CD14-positive monocyte (primary cell): ENCODE measurements at regions not wholly inside any gene's neighbourhood (a gene's known extent, or its start where the extent isn't known, plus 50 kb on each side); places are given as distances from the start of the nearest gene placed in this dataset.

ENCODE experiments used
- DNase-seq, 3 donors: peaks; one replicate each; pipeline ENCODE4 v3.0.0-alpha.2; 2011 to 2022
- H2AFZ ChIP-seq: 2 replicates; pipeline ENCODE4 v1.6.0; 2012; ENCODE audit warnings: mild to moderate bottlenecking, low read depth, low read length, inconsistent platforms; ENCODE audit not compliant: insufficient read depth, poor library complexity, severe bottlenecking
- H3K27ac ChIP-seq, 2 donors: 1 replicate in 1 of 2; 2 replicates in 1 of 2; pipeline ENCODE4 v1.5.1; 2012 to 2013; ENCODE audit warnings: low read length in 2 of 2, control low read depth in 1 of 2, inconsistent platforms in 1 of 2, low read depth in 1 of 2, mild to moderate bottlenecking in 1 of 2
- H3K27me3 ChIP-seq, 2 donors: one replicate each; pipeline versions ENCODE4 v1.6.0 to v1.6.1; 2011 to 2013; ENCODE audit warnings: low read length in 2 of 2; ENCODE audit not compliant: control insufficient read depth in 2 of 2, insufficient read depth in 2 of 2
- H3K36me3 ChIP-seq, 2 donors: replicated peaks in 1 of 2; 1 replicate in 1 of 2; 2 replicates in 1 of 2; pipeline versions ENCODE4 v1.5.1 to v1.6.1; 2012 to 2013; ENCODE audit warnings: low read length in 2 of 2, control low read depth in 1 of 2, inconsistent platforms in 1 of 2, mild to moderate bottlenecking in 1 of 2; ENCODE audit not compliant: insufficient read depth in 2 of 2, control insufficient read depth in 1 of 2
- H3K4me1 ChIP-seq, 2 donors: 1 replicate in 1 of 2; 2 replicates in 1 of 2; pipeline versions ENCODE4 v1.5.1 to v1.6.1; 2012 to 2013; ENCODE audit warnings: low read length in 2 of 2, control low read depth in 1 of 2, inconsistent platforms in 1 of 2, mild to moderate bottlenecking in 1 of 2, moderate library complexity in 1 of 2; ENCODE audit not compliant: insufficient read depth in 2 of 2, control insufficient read depth in 1 of 2
- H3K4me2 ChIP-seq: replicated peaks from 2 replicates; pipeline ENCODE3; 2012; ENCODE audit warnings: low read length, moderate library complexity, mild to moderate bottlenecking; ENCODE audit not compliant: poor library complexity, severe bottlenecking; ENCODE audit errors: extremely low read depth
- H3K4me3 ChIP-seq, 3 experiments: fragments of 200-600 bp in 1 of 3; sonication (generic) in 1 of 3; replicated peaks in 1 of 3; 1 replicate in 2 of 3; 2 replicates in 1 of 3; pipeline ENCODE4 v1.5.1; 2011 to 2013; ENCODE audit warnings: low read length in 3 of 3, mild to moderate bottlenecking in 3 of 3, control low read depth in 2 of 3, low read depth in 2 of 3, inconsistent platforms in 1 of 3, moderate library complexity in 1 of 3
- H3K79me2 ChIP-seq: 2 replicates; pipeline ENCODE4 v1.6.0; 2012; ENCODE audit warnings: mild to moderate bottlenecking, control low read depth, inconsistent platforms, low read length, moderate library complexity; ENCODE audit not compliant: insufficient read depth
- H3K9ac ChIP-seq: 2 replicates; pipeline ENCODE4 v1.6.0; 2017; ENCODE audit warnings: low read length, mild to moderate bottlenecking; ENCODE audit not compliant: insufficient read depth, poor library complexity, severe bottlenecking
- H3K9me3 ChIP-seq, 2 donors: replicated peaks in 1 of 2; 1 replicate in 1 of 2; 2 replicates in 1 of 2; pipeline versions ENCODE4 v1.5.1 to v1.6.1; 2012 to 2013; ENCODE audit warnings: low read length in 2 of 2, control low read depth in 1 of 2; ENCODE audit not compliant: control insufficient read depth in 1 of 2, insufficient read depth in 1 of 2
- H4K20me1 ChIP-seq: 2 replicates; pipeline ENCODE4 v1.6.0; 2012; ENCODE audit warnings: mild to moderate bottlenecking, low read length, control low read depth, moderate library complexity; ENCODE audit not compliant: insufficient read depth
- H3K27ac Mint-ChIP-seq, 7 donors: one replicate each; pipeline ENCODE4 v1.8.0; 2020; ENCODE audit warnings: mild to moderate bottlenecking in 7 of 7, mixed read lengths in 7 of 7, moderate library complexity in 6 of 7, inconsistent platforms in 2 of 7
- H3K27me3 Mint-ChIP-seq, 3 donors: one replicate each; pipeline ENCODE4 v1.8.0; 2021 to 2022; ENCODE audit warnings: low read depth in 3 of 3, mild to moderate bottlenecking in 3 of 3, mixed read lengths in 3 of 3, moderate library complexity in 3 of 3, inconsistent platforms in 1 of 3
- H3K36me3 Mint-ChIP-seq, 2 donors: one replicate each; pipeline ENCODE4 v1.8.0; 2020; ENCODE audit warnings: mixed read lengths in 2 of 2, inconsistent platforms in 1 of 2, mild to moderate bottlenecking in 1 of 2
- H3K4me1 Mint-ChIP-seq: one replicate; pipeline ENCODE4 v1.8.0; 2020; ENCODE audit warnings: mild to moderate bottlenecking, mixed read lengths
- H3K4me3 Mint-ChIP-seq, 2 donors: one replicate each; pipeline ENCODE4 v1.8.0; 2020; ENCODE audit warnings: mild to moderate bottlenecking in 2 of 2, mixed read lengths in 2 of 2, moderate library complexity in 1 of 2
- H3K9me3 Mint-ChIP-seq, 7 donors: one replicate each; pipeline ENCODE4 v1.8.0; 2020 to 2022; ENCODE audit warnings: mixed read lengths in 7 of 7, mild to moderate bottlenecking in 6 of 7, moderate library complexity in 6 of 7, inconsistent platforms in 2 of 7
- CTCF ChIP-seq: fragments of 200-600 bp; IDR thresholded peaks from one replicate; pipeline ENCODE4 v1.8.0; 2022; ENCODE audit warnings: antibody characterized with exemption, mild to moderate bottlenecking
- WGBS: methylation state at CpG from one replicate; pipeline ENCODE4 v1.1.5; 2013; ENCODE audit warnings: missing lambda C conversion rate; ENCODE audit not compliant: insufficient coverage; 5-methylcytosine and 5-hydroxymethylcytosine counted together
- intact Hi-C, 2 donors: fragments of 100-400 bp; cut with micrococcal nuclease; formaldehyde crosslinking; loops; one replicate each; pipeline versions ENCODE4 v1.15.0 to v1.15.1; 2023

GRCh38 chr1:101356604-101357443 is 120.0 kb downstream of the S1PR1 start:
- no peak overlapping the region for H3K27ac ChIP-seq
- Mint-ChIP-seq H3K36me3 (no peaks in the 10 kb centered on the region), H3K27me3 (peaks cover 0 to 2% (median 0%) of the 10 kb centered on the region in 3 donors), H3K4me3 (no peak overlapping the region), H3K9me3 (no peaks in the 10 kb centered on the region), H3K4me1 (peaks cover 2% of the 10 kb centered on the region), H3K27ac (no peak overlapping the region)
- TF ChIP-seq CTCF, result no peak
- H2AFZ ChIP-seq, result no peak overlapping the region
- H3K4me1 ChIP-seq, result no peaks in the 10 kb centered on the region
- WGBS, result no CpG with 5 or more reads among the region's 5 CpGs
- no peak overlapping the region for H3K4me3 ChIP-seq
- no peak for DNase-seq
- no peaks in the 10 kb centered on the region for H3K9me3 ChIP-seq
- intact Hi-C loops, result loop anchor here (2.0 to 5.0 kb wide), 2 partner anchors 48 to 435 kb away; no protein-coding TSS in a partner anchor
- no peak overlapping the region for H3K4me2 ChIP-seq
- H3K9ac ChIP-seq, result no peak overlapping the region
- H4K20me1 ChIP-seq, result no peaks in the 10 kb centered on the region
- H3K27me3 ChIP-seq, result no peaks in the 10 kb centered on the region
- no peaks in the 10 kb centered on the region for H3K79me2 ChIP-seq
- H3K36me3 ChIP-seq, result no peaks in the 10 kb centered on the region

DNA sequence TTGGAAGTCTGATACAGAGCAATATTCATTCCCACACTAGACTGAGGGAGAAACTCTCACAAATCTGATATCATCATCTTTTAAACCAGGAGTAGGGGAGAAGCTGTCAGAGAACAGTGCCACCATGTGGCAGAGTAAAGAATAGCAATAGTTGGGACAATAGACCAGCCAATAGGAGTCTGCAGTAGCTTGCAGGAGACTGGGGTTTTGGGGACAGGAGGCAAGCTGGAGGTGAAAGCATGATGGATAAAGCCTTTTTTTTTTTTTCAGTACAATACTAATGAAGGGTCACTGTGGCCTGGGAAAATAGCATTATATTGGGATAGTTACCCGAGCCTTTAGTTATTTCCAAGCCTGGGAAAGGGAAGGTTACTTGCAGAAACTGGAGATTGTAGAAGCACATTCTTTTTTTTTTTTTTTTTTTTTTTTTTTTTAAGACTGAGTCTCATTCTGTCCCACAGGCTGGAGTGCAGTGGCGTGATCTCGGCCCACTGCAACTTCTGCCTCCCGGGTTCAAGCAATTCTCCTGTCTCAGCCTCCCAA is 120.7 kb downstream of the S1PR1 start:
- WGBS, result no CpG with 5 or more reads among the region's 4 CpGs
- Histone ChIP-seq H3K4me1 (no peaks in the 10 kb centered on the region), H3K4me3 (no peak overlapping the region), H3K27me3 (no peaks in the 10 kb centered on the region), H4K20me1 (no peaks in the 10 kb centered on the region), H3K9me3 (no peaks in the 10 kb centered on the region), H3K9ac (no peak overlapping the region), H3K27ac (no peak overlapping the region), H3K4me2 (no peak overlapping the region), H2AFZ (no peak overlapping the region), H3K36me3 (no peaks in the 10 kb centered on the region), H3K79me2 (no peaks in the 10 kb centered on the region)
- TF ChIP-seq CTCF, result peak; percentile 81
- intact Hi-C loops, result loop anchor here (2.0 to 5.0 kb wide), 2 partner anchors 49 to 435 kb away; no protein-coding TSS in a partner anchor
- Mint-ChIP-seq H3K27ac (no peak overlapping the region), H3K9me3 (no peaks in the 10 kb centered on the region), H3K4me3 (no peak overlapping the region), H3K27me3 (peaks cover 0 to 2% (median 0%) of the 10 kb centered on the region in 3 donors), H3K4me1 (peaks cover 2% of the 10 kb centered on the region), H3K36me3 (no peaks in the 10 kb centered on the region)
- DNase-seq, result peak; percentile 55 to 73 (median 67)
